Keratinocyte (primary cell): ENCODE measurements at regions not wholly inside any gene's neighbourhood (a gene's known extent, or its start where the extent isn't known, plus 50 kb on each side); places are given as distances from the start of the nearest gene placed in this dataset.

Source experiments
- DNase-seq: peaks from one replicate; pipeline ENCODE4 v3.0.0-alpha.2; 2011; ENCODE audit warnings: low read depth, missing footprints, low spot score
- FAIRE-seq: peaks from 2 replicates; lab custom pipeline; 2011; peaks lifted over from hg19 to GRCh38; lab: Jason Lieb, UNC
- H2AFZ ChIP-seq: 2 replicates; pipeline ENCODE4 v1.6.0; 2012; ENCODE audit warnings: low read length, control low read depth, inconsistent platforms; ENCODE audit not compliant: control insufficient read depth
- H3K27ac ChIP-seq: 2 replicates; pipeline ENCODE4 v1.5.1; 2011; ENCODE audit warnings: low read length; ENCODE audit not compliant: control insufficient read depth, insufficient read depth
- H3K27me3 ChIP-seq: 3 replicates; pipeline ENCODE4 v1.6.0; 2011; ENCODE audit warnings: low read length; ENCODE audit not compliant: control insufficient read depth, insufficient read depth; ENCODE audit errors: extremely low read depth
- H3K36me3 ChIP-seq, 2 experiments: 2 replicates in 1 of 2; 3 replicates in 1 of 2; pipeline ENCODE4 v1.5.1; 2011; ENCODE audit warnings: low read length in 2 of 2, mild to moderate bottlenecking in 1 of 2; ENCODE audit not compliant: control insufficient read depth in 2 of 2, insufficient read depth in 2 of 2; ENCODE audit errors: extremely low read depth in 1 of 2
- H3K4me1 ChIP-seq: 3 replicates; pipeline ENCODE4 v1.5.1; 2011; ENCODE audit warnings: low read length; ENCODE audit not compliant: control insufficient read depth, insufficient read depth; ENCODE audit errors: extremely low read depth
- H3K4me2 ChIP-seq: 3 replicates; pipeline ENCODE4 v1.6.0; 2011; ENCODE audit warnings: low read depth, low read length; ENCODE audit not compliant: control insufficient read depth, insufficient read depth; ENCODE audit errors: extremely low read depth
- H3K4me3 ChIP-seq, 3 experiments: fragments of 200-600 bp in 1 of 3; sonication (generic) in 1 of 3; 2 replicates in 2 of 3; 3 replicates in 1 of 3; pipeline ENCODE4 v1.5.1; 2011 to 2016; ENCODE audit warnings: low read length in 3 of 3, mild to moderate bottlenecking in 3 of 3, control low read depth in 2 of 3, inconsistent platforms in 1 of 3, low read depth in 1 of 3, mixed read lengths in 1 of 3, mixed run types in 1 of 3, moderate library complexity in 1 of 3; ENCODE audit not compliant: control insufficient read depth in 2 of 3, insufficient read depth in 2 of 3; ENCODE audit errors: extremely low read depth in 1 of 3
- H3K79me2 ChIP-seq: 2 replicates; pipeline ENCODE4 v1.6.0; 2012; ENCODE audit warnings: low read length; ENCODE audit not compliant: control insufficient read depth, insufficient read depth
- H3K9ac ChIP-seq: 3 replicates; pipeline ENCODE4 v1.6.0; 2011; ENCODE audit warnings: low read length; ENCODE audit not compliant: control insufficient read depth, insufficient read depth; ENCODE audit errors: extremely low read depth
- H3K9me1 ChIP-seq: 3 replicates; pipeline ENCODE4 v1.6.0; 2011; ENCODE audit warnings: low read length; ENCODE audit not compliant: control insufficient read depth, insufficient read depth; ENCODE audit errors: extremely low read depth
- H3K9me3 ChIP-seq: 2 replicates; pipeline ENCODE4 v1.5.1; 2012; ENCODE audit warnings: low read depth, low read length; ENCODE audit not compliant: control insufficient read depth
- H4K20me1 ChIP-seq: 3 replicates; pipeline ENCODE4 v1.6.0; 2011; ENCODE audit warnings: low read length; ENCODE audit not compliant: control insufficient read depth, insufficient read depth; ENCODE audit errors: extremely low read depth
- CTCF ChIP-seq, 3 experiments: IDR thresholded peaks in 1 of 3; conservative IDR thresholded peaks in 1 of 3; optimal IDR thresholded peaks in 1 of 3; 2 replicates in 2 of 3; 3 replicates in 1 of 3; pipeline versions ENCODE3 to v1.5.1; 2011; ENCODE audit warnings: low read length in 3 of 3, mild to moderate bottlenecking in 3 of 3, moderate library complexity in 2 of 3, control low read depth in 1 of 3, inconsistent platforms in 1 of 3; ENCODE audit not compliant: insufficient read depth in 2 of 3; ENCODE audit errors: extremely low read depth in 1 of 3
- EZH2 ChIP-seq: IDR thresholded peaks from one replicate; pipeline ENCODE4 v1.6.1; 2012; ENCODE audit warnings: inconsistent platforms, mild to moderate bottlenecking, low read length, moderate library complexity
- dilution Hi-C: fragments of 300-500 bp; cut with MboI; formaldehyde crosslinking; loops from one replicate; pipeline ENCODE4 v1.7.0; 2020; ENCODE audit warnings: low sequenced_read_pairs; ENCODE audit not compliant: extremely low pct_ligation_motif_present

GRCh38 chr4:3353752-3354454, 61.1 kb downstream of the RGS12 start:
- DNase-seq: peak; percentile 7

GRCh38 chr4:3354455-3354811, 61.6 kb downstream of the RGS12 start:
- H3K9me3 ChIP-seq: no peaks in the 10 kb centered on the region
- H2AFZ ChIP-seq: no peak overlapping the region
- no peaks in the 10 kb centered on the region for H4K20me1 ChIP-seq
- H3K4me1 ChIP-seq: peaks cover 7% of the 10 kb centered on the region
- H3K27ac ChIP-seq: no peak overlapping the region
- DNase-seq: no peak
- no peaks in the 10 kb centered on the region for H3K36me3 ChIP-seq
- H3K9ac ChIP-seq: no peak overlapping the region
- dilution Hi-C loops: no loop called here
- H3K4me2 ChIP-seq: no peak overlapping the region
- no peaks in the 10 kb centered on the region for H3K79me2 ChIP-seq
- TF ChIP-seq CTCF (optimal IDR thresholded peaks at IDR 0.05 in 1 of 3, IDR thresholded peaks at IDR 0.05 in 1 of 3, conservative IDR thresholded peaks at IDR 0.05 in 1 of 3; ENCODE audit: extremely low read depth in 1 of 3, insufficient read depth in 2 of 3, low read length in 3 of 3): no peak
- no peak for TF ChIP-seq EZH2
- no peak overlapping the region for H3K4me3 ChIP-seq
- no peaks in the 10 kb centered on the region for H3K27me3 ChIP-seq
- no peaks in the 10 kb centered on the region for H3K9me1 ChIP-seq
- FAIRE-seq: peak; percentile 51

More at GRCh38 chr4:3353752-3354454, 61.1 kb downstream of the RGS12 start:
- H3K79me2 ChIP-seq: no peaks in the 10 kb centered on the region
- H3K4me1 ChIP-seq: peaks cover 7% of the 10 kb centered on the region
- H3K4me2 ChIP-seq: no peak overlapping the region
- no peak overlapping the region for H3K9ac ChIP-seq
- H3K9me3 ChIP-seq: no peaks in the 10 kb centered on the region
- H3K27me3 ChIP-seq: no peaks in the 10 kb centered on the region
- no peaks in the 10 kb centered on the region for H4K20me1 ChIP-seq
- H3K9me1 ChIP-seq: no peaks in the 10 kb centered on the region
- peak; percentile 75 for FAIRE-seq
- no peaks in the 10 kb centered on the region for H3K36me3 ChIP-seq
- no peak overlapping the region for H2AFZ ChIP-seq
- dilution Hi-C loops: no loop called here
- TF ChIP-seq CTCF (optimal IDR thresholded peaks at IDR 0.05 in 1 of 3, IDR thresholded peaks at IDR 0.05 in 1 of 3, conservative IDR thresholded peaks at IDR 0.05 in 1 of 3; ENCODE audit: extremely low read depth in 1 of 3, insufficient read depth in 2 of 3, low read length in 3 of 3) (no peak), EZH2 (no peak)
- no peak overlapping the region for H3K4me3 ChIP-seq
- no peak overlapping the region for H3K27ac ChIP-seq
